HEK293 (cell line): ENCODE measurements at regions not wholly inside any gene's neighbourhood (a gene's known extent, or its start where the extent isn't known, plus 50 kb on each side); places are given as distances from the start of the nearest gene placed in this dataset.
"Not testable (repeated sequence)": the region's sequence is repeated elsewhere in the genome, so short reads cannot be mapped to it uniquely, and the experiment has no call there.

Experiments used
- CTCF ChIA-PET: fragments of 350-600 bp; formaldehyde crosslinking; extraction: SDS; loops from one replicate; lab custom pipeline; 2021; ENCODE audit warnings: antibody characterized with exemption; lab: Yijun Ruan, JAX
- POLR2A ChIA-PET: fragments of 300-600 bp; formaldehyde crosslinking; extraction: SDS; loops from one replicate; lab custom pipeline; 2020; ENCODE audit warnings: antibody characterized with exemption, inconsistent platforms; lab: Yijun Ruan, JAX
- H3K27ac ChIP-seq: fragments of 200-500 bp; sonication (Bioruptor generic); 2 replicates; pipeline ENCODE4 v1.5.1; 2014; ENCODE audit warnings: low read depth, low read length, control low read depth, inconsistent platforms; ENCODE audit errors: extremely low read depth
- H3K36me3 ChIP-seq, 2 experiments: fragments of 200-500 bp in 1 of 2; sonication (Bioruptor generic) in 1 of 2; 1 replicate in 1 of 2; 2 replicates in 1 of 2; pipeline ENCODE4 v1.5.1; 2014 to 2017; ENCODE audit warnings: inconsistent platforms in 2 of 2, low read length in 2 of 2; ENCODE audit not compliant: control insufficient read depth in 2 of 2, insufficient read depth in 1 of 2
- H3K4me1 ChIP-seq: fragments of 200-500 bp; sonication (Bioruptor generic); 2 replicates; pipeline ENCODE4 v1.5.1; 2014; ENCODE audit warnings: mild to moderate bottlenecking, low read length, inconsistent platforms; ENCODE audit not compliant: control insufficient read depth, insufficient read depth
- H3K4me3 ChIP-seq: 2 replicates; pipeline ENCODE4 v1.5.1; 2011; ENCODE audit warnings: low read depth, mild to moderate bottlenecking, control low read depth, low read length, moderate library complexity
- H3K9me3 ChIP-seq: fragments of 200-500 bp; sonication (Bioruptor generic); 2 replicates; pipeline ENCODE4 v1.5.1; 2014; ENCODE audit warnings: low read depth, low read length, inconsistent platforms; ENCODE audit not compliant: control insufficient read depth, insufficient read depth
- BCL11A ChIP-seq: fragments of 450-650 bp; formaldehyde crosslinking; IDR thresholded peaks from 2 replicates; pipeline ENCODE4 v1.5.1; 2016; ENCODE audit warnings: low read depth, missing biosample characterization, missing genetic modification characterization
- GLI2 ChIP-seq: fragments of 450-650 bp; formaldehyde crosslinking; IDR thresholded peaks from 2 replicates; pipeline ENCODE4; 2017; ENCODE audit warnings: missing biosample characterization, missing genetic modification characterization, low read depth, borderline replicate concordance
- KLF10 ChIP-seq: fragments of 450-650 bp; IDR thresholded peaks from 2 replicates; pipeline ENCODE4 v1.5.1; 2018; ENCODE audit warnings: missing biosample characterization, mild to moderate bottlenecking, missing genetic modification characterization
- SCRT1 ChIP-seq: fragments of 450-650 bp; formaldehyde crosslinking; IDR thresholded peaks from 2 replicates; pipeline ENCODE4 v1.5.1; 2016; ENCODE audit warnings: missing biosample characterization, missing genetic modification characterization, borderline replicate concordance
- ZBTB10 ChIP-seq: fragments of 450-650 bp; formaldehyde crosslinking; IDR thresholded peaks from 2 replicates; pipeline ENCODE4 v1.5.1; 2016; ENCODE audit warnings: missing biosample characterization, missing genetic modification characterization
- ZBTB26 ChIP-seq: fragments of 450-650 bp; formaldehyde crosslinking; optimal IDR thresholded peaks from 2 replicates; pipeline ENCODE3; 2016; ENCODE audit warnings: missing biosample characterization, mild to moderate bottlenecking, missing genetic modification characterization
- ZBTB8A ChIP-seq: fragments of 450-650 bp; formaldehyde crosslinking; IDR thresholded peaks from 2 replicates; pipeline ENCODE4 v1.5.1; 2016; ENCODE audit warnings: missing biosample characterization, missing genetic modification characterization
- ZNF138 ChIP-seq: fragments of 450-650 bp; formaldehyde crosslinking; IDR thresholded peaks from 2 replicates; pipeline ENCODE4 v1.5.1; 2016; ENCODE audit warnings: missing biosample characterization, missing genetic modification characterization, borderline replicate concordance
- ZNF140 ChIP-seq: fragments of 450-650 bp; formaldehyde crosslinking; IDR thresholded peaks from 2 replicates; pipeline ENCODE4 v1.5.1; 2016; ENCODE audit warnings: missing biosample characterization, missing genetic modification characterization
- ZNF24 ChIP-seq: fragments of 450-650 bp; formaldehyde crosslinking; IDR thresholded peaks from 2 replicates; pipeline ENCODE4 v1.5.1; 2016; ENCODE audit warnings: missing biosample characterization, missing genetic modification characterization
- ZNF341 ChIP-seq: fragments of 450-650 bp; formaldehyde crosslinking; IDR thresholded peaks from 2 replicates; pipeline ENCODE4; 2016; ENCODE audit warnings: low read depth, missing biosample characterization, missing genetic modification characterization
- ZNF350 ChIP-seq: fragments of 450-650 bp; formaldehyde crosslinking; IDR thresholded peaks from 2 replicates; pipeline ENCODE4 v1.5.0; 2017; ENCODE audit warnings: missing biosample characterization, mild to moderate bottlenecking, missing genetic modification characterization
- ZNF394 ChIP-seq: fragments of 450-650 bp; formaldehyde crosslinking; IDR thresholded peaks from 2 replicates; pipeline ENCODE4 v1.5.1; 2016; ENCODE audit warnings: missing biosample characterization, missing genetic modification characterization, mild to moderate bottlenecking, moderate library complexity, borderline replicate concordance
- ZNF426 ChIP-seq: fragments of 450-650 bp; formaldehyde crosslinking; IDR thresholded peaks from 2 replicates; pipeline ENCODE4 v1.5.1; 2017; ENCODE audit warnings: missing biosample characterization, missing genetic modification characterization, mild to moderate bottlenecking, inconsistent platforms, moderate library complexity
- ZNF48 ChIP-seq: fragments of 450-650 bp; formaldehyde crosslinking; IDR thresholded peaks from 2 replicates; pipeline ENCODE4 v1.5.1; 2016; ENCODE audit warnings: missing biosample characterization, missing genetic modification characterization
- ZNF518A ChIP-seq: fragments of 450-650 bp; formaldehyde crosslinking; conservative IDR thresholded peaks from 2 replicates; pipeline ENCODE4 v1.5.1; 2016; ENCODE audit warnings: low read depth, missing biosample characterization, missing genetic modification characterization
- ZNF530 ChIP-seq: fragments of 450-650 bp; formaldehyde crosslinking; IDR thresholded peaks from 2 replicates; pipeline ENCODE4 v1.5.1; 2016; ENCODE audit warnings: low read depth, missing biosample characterization, missing genetic modification characterization
- ZNF555 ChIP-seq: fragments of 450-650 bp; formaldehyde crosslinking; conservative IDR thresholded peaks from 2 replicates; pipeline ENCODE4 v1.5.1; 2017; ENCODE audit warnings: missing biosample characterization, mild to moderate bottlenecking, missing genetic modification characterization, inconsistent platforms
- ZNF560 ChIP-seq: fragments of 450-650 bp; formaldehyde crosslinking; IDR thresholded peaks from 2 replicates; pipeline ENCODE4 v1.5.1; 2017; ENCODE audit warnings: missing biosample characterization, missing genetic modification characterization, borderline replicate concordance
- ZNF561 ChIP-seq: fragments of 450-650 bp; IDR thresholded peaks from 2 replicates; pipeline ENCODE4 v1.5.1; 2018; ENCODE audit warnings: missing biosample characterization, missing genetic modification characterization, borderline replicate concordance
- ZNF645 ChIP-seq: fragments of 450-650 bp; formaldehyde crosslinking; IDR thresholded peaks from 2 replicates; pipeline ENCODE4; 2016; ENCODE audit warnings: missing biosample characterization, missing genetic modification characterization
- ZNF654 ChIP-seq: fragments of 450-650 bp; formaldehyde crosslinking; IDR thresholded peaks from 2 replicates; pipeline ENCODE4 v1.5.1; 2016; ENCODE audit warnings: low read depth, missing biosample characterization, missing genetic modification characterization
- ZNF707 ChIP-seq: fragments of 450-650 bp; formaldehyde crosslinking; IDR thresholded peaks from 2 replicates; pipeline ENCODE4 v1.5.1; 2016; ENCODE audit warnings: missing biosample characterization, missing genetic modification characterization

GRCh38 chr16:51831595-51832367 lies 680.7 kb upstream of the SALL1 start:
- ChIA-PET CTCF (no interaction called here), POLR2A (no interaction called here)
- Histone ChIP-seq H3K9me3 (no peaks in the 10 kb centered on the region), H3K4me1 (no peaks in the 10 kb centered on the region), H3K36me3 (no peaks in the 10 kb centered on the region), H3K27ac (no peak overlapping the region), H3K4me3 (no peak overlapping the region)
- TF ChIP-seq ZNF341 (no peak), ZNF654 (tag by site-specific recombination) (no peak), ZBTB10 (tag by site-specific recombination) (no peak), ZNF24 (tag by site-specific recombination) (no peak), ZNF707 (tag by site-specific recombination) (no peak), GLI2 (tag by site-specific recombination) (no peak), SCRT1 (tag by site-specific recombination) (no peak), ZNF645 (tag by site-specific recombination) (no peak), KLF10 (tag by site-specific recombination) (no peak), ZBTB8A (tag by site-specific recombination) (no peak), ZNF530 (tag by site-specific recombination) (no peak), BCL11A (tag by site-specific recombination) (no peak), ZNF560 (tag by site-specific recombination) (no peak), ZBTB26 (no peak), ZNF48 (tag by site-specific recombination) (no peak), ZNF561 (no peak), ZNF555 (no peak), ZNF350 (no peak), ZNF138 (tag by site-specific recombination) (no peak)

GRCh38 chr16:51831034-51831433 lies 680.0 kb upstream of the SALL1 start:
- H3K27ac ChIP-seq, H3K36me3 ChIP-seq, H3K4me3 ChIP-seq, H3K4me1 ChIP-seq, POLR2A ChIA-PET, CTCF ChIA-PET, H3K9me3 ChIP-seq: not testable (repeated sequence)
- TF ChIP-seq ZNF426 = peak; percentile 35
- peak; percentile 28 for TF ChIP-seq ZNF555
- 0 out of 2 replicates have a peak, but pooled peaks have one; percentile 9 for TF ChIP-seq ZNF140
- TF ChIP-seq ZNF518A = 0 out of 2 replicates have a peak, but pooled peaks have one; percentile 32
- peak; percentile 18; the same call in 1 of the 2 replicates for TF ChIP-seq ZNF394 (tag by site-specific recombination)
